ENCODE measurements at regions not wholly inside any gene's neighbourhood (a gene's known extent, or its start where the extent isn't known, plus 50 kb on each side); places are given as distances from the start of the nearest gene placed in this dataset.
"Not testable (repeated sequence)": the region's sequence is repeated elsewhere in the genome, so short reads cannot be mapped to it uniquely, and the experiment has no call there.

- DNase-seq (ENCODE audit: low read depth): no peak
Observed at GRCh38 chrY:7728935-7729317, 817.4 kb upstream of the AMELY start.

DNA sequence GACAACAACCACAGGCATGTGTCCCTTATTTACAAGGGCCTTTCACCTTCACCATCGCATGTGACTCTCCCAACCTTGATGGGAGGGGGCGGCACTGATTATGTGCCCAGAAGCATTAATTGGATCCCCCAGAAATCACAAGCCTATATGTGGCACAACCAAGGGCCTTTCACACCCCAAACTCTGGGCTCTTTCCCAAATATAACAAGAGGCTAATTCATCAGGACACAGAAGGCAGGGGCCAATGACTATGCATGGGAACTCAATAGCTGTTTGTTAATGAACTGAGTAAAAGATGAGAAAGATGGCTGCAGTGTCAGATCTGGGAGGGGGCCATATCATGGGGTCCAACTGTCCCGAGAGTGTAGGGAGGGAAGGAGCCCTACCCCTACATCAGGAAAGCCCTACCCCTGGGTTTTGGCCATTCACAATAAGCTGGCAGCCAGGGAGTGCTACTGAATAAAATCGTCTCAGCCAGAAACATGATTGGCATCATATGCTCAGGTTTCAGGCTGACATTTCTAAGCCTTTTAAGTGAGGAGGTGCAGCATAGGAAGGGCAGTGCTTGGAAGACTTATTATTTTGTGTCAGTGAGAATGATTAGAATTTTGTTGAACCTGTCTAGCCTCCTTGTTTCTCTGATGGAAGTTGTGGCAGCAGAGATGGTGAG is 814.4 kb upstream of the AMELY start:
- no peak for DNase-seq (ENCODE audit: low read depth)

DNA sequence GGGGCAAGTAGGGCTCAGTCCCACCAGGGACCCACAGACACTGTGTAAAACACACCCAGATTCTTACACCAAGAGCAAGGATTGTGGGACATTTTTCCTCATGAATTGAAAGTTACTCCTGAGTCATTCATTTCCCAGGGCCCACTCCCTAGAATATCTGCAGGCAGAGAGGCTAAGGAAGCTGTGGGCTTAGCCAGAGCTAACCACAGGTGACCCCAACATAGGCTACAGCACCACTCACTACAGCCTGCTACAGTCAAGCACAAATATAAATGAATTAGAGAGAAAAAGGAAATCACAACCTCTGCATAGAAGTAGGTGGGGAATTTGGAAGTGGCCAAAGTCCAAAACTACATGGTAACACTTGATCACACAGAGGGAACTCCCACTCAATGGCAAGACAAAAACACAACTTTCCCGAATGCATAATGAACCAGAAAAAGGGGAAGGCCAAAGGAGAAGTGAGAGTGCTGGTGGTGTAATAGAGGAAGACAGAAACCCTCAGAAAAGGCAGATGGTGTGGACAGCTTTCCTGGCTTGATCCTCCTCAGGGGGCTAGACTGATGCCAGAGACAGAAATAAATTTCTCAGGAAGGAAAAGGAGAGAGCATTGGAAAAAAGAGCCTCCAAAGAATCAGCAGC is 812.6 kb upstream of the AMELY start:
- no peak for DNase-seq (ENCODE audit: low read depth)

DNA sequence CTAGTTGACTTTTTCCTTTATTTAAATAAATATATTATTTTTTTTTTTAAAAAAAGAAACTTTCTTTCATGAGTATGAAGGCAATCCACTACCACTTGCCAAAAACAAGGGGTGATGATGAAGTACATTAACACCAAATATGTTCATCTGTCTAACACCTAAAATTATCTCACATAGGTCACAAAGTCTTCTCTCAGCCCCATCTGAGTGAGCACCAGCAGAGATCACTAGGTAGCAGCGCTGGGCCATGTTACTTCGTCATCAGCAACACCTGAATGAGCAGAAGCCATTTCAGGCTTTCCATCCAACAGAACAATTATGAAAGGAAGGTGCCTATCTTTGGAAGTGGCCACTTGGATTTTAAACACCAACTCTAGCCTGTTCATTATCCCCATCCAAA is 811.6 kb upstream of the AMELY start:
- DNase-seq (ENCODE audit: low read depth): no peak

DNA sequence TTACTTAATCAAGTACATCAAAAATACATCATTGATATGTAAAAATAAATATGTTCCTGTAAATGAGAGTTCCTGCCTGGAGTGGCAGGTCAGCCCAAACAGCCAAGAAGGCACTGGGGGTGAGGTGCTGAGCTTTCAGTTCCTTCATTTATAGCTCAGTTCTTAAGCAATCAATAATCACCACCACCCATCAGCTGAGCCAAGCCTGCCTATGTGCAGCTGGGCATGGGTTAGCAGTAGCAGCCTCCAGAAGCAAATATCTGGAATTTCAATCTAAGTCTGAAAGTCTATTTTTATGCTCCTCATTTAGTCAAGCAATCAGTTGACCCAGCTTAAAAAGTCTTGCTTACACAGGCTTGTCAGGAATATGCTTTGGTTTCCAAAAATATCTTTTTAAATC is 811.0 kb upstream of the AMELY start:
- no peak for DNase-seq (ENCODE audit: low read depth)

DNA sequence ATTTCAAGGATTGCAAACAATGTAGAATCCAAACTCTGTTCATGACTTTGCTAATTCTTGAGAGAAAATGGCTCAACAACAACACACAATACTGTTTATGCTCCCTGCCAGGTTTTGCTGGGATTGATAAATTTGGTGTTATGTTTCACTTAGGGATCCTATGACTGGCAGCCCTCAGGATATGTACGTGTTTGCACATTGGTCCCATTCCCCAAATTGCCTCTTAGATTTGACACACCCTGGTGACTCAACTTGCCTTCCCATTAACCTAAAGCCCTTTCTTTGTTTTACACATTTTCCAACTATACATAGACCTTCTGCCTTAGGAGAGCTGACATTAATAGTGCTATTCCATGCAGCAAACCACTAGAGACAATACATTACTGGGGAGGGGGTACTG is 809.4 kb upstream of the AMELY start:
- no peak for DNase-seq (ENCODE audit: low read depth)

- DNase-seq (ENCODE audit: low read depth): peak; percentile 83
Observed at GRCh38 chrY:7719271-7719670, 807.7 kb upstream of the AMELY start.

DNA sequence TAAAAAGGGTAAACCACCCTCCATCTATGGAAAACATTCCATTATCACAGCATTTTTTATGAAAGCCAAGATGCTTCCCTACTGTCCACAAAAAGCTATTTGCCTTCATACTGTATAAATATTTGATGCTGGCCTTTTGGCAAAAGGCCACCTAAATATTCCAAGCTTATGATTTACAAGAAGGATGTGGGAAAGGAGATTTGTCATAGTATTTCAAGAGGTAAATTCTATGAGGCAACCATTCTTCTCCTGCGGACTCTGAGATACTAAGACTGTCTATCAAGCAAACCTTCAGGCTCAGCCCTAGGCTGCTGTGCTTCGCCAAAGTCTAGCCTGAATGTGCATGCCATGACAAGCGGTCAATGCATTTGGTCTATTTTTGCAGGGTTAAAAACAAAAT is 807.1 kb upstream of the AMELY start:
- DNase-seq (ENCODE audit: low read depth): peak; percentile 58

- DNase-seq (ENCODE audit: low read depth): no peak
Observed at GRCh38 chrY:7718126-7718525, 806.6 kb upstream of the AMELY start.

GRCh38 chrY:7714426-7714825 is 802.9 kb upstream of the AMELY start:
- peak; percentile 64 for DNase-seq (ENCODE audit: low read depth)

GRCh38 chrY:7713738-7714137 is 802.2 kb upstream of the AMELY start:
- not testable (repeated sequence) for DNase-seq (ENCODE audit: low read depth)

DNA sequence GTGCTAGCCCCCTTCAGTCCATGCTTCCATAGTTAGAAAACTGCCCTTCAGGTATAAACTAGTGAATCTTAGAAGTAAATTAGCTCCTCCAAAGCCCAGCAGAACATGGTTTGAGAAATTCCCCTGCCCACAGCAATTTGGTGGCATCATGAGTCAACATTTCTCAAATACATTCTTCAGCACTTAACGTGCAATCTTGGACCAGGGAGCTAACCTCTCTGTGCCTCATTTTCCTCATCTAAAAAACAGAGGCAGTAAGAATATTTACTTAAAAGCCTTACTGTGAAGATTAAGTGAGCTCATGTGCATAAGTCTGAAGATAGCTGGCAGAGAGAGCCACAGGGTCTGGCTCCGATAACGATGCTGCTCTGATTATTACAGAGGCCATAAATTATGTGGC is 800.7 kb upstream of the AMELY start:
- peak; percentile 69 for DNase-seq (ENCODE audit: low read depth)

GRCh38 chrY:7703578-7704140 is 792.1 kb upstream of the AMELY start:
- peak; percentile 53 for DNase-seq (ENCODE audit: low read depth)

GRCh38 chrY:7702481-7702880 is 790.9 kb upstream of the AMELY start:
- no peak for DNase-seq (ENCODE audit: low read depth)

- peak; percentile 71 for DNase-seq (ENCODE audit: low read depth)
Observed at GRCh38 chrY:7701676-7702075, 790.1 kb upstream of the AMELY start.

- DNase-seq (ENCODE audit: low read depth): peak; percentile 52
Observed at GRCh38 chrY:7697506-7697905, 786.0 kb upstream of the AMELY start.

DNA sequence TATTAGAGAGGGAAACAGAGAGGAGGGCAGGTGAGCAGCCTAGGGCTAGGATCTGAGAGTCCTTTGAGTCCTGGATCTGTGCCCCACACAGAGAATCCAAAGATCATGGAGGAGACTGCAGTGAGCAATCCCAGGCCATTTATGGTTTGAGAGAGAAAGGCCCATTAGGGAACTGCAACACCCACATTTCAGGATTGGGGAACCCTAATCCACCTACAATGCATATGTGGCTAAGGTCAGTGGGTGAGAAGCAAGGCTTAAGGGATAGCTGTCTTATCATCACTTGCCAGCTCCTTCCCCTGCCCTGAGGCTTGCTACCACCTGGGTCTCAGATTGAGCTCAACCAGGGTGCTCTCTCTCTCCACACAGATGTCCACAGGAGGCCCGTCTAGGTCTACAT is 781.1 kb upstream of the AMELY start:
- no peak for DNase-seq (ENCODE audit: low read depth)

DNA sequence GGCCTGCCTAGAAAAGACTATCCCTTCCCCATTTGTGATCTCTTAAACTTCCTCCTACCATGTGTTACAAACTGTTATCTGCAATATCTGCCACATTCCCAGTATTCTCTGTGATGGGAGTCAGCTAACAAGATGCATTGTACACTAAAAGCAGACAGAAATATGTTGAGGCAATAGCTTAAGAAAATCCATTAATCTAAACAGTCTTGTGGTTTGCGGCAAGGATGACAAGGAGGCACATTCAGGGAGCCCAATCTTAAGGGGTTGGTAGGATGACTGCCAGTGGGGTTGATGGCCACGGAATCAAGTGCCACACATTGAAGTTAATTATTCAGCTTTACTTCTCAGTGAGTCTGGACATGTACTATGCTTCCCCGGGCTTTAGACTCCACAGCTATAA is 775.5 kb upstream of the AMELY start:
- DNase-seq (ENCODE audit: low read depth): no peak

GRCh38 chrY:7684546-7684945 is 773.0 kb upstream of the AMELY start:
- DNase-seq (ENCODE audit: low read depth): no peak

GRCh38 chrY:7682386-7682785 is 770.8 kb upstream of the AMELY start:
- DNase-seq (ENCODE audit: low read depth): peak; percentile 50

DNA sequence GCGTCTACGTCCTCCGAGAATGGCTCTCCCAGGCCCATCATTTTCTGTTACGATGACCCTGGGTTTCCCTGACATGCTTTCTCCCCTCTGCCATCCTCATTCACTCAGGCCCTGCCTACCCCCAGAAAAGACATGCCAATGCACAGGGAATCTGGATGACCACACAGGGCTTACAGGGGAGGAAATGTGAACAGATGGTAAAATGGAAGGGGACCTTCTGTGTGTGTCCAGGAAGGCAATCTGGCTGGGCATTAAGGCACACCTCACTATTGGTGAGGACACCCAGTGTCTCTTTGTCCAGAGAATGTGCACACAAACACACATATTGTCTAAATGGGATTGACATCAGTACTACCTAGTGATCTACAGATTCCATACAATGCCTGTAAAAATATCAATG is 769.9 kb upstream of the AMELY start:
- DNase-seq (ENCODE audit: low read depth): no peak

DNA sequence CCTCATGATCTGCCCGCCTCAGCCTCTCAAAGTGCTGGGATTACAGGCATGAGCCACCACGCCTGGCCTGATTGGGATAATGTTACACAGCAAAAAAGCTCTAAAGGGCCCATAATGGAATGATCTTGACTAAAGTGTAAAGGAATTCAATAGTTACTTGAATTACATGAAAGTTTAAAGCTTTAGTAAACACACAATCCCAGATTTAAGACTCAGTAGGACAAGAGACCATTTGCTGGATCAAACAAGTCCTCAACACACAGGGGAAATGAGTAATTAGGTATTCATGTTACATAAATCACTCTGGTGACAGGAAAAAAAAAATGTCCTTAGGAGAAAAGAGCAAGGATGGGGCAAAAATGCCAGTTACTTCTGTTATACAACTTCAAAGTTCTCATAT is 762.9 kb upstream of the AMELY start:
- peak; percentile 82 for DNase-seq (ENCODE audit: low read depth)

DNA sequence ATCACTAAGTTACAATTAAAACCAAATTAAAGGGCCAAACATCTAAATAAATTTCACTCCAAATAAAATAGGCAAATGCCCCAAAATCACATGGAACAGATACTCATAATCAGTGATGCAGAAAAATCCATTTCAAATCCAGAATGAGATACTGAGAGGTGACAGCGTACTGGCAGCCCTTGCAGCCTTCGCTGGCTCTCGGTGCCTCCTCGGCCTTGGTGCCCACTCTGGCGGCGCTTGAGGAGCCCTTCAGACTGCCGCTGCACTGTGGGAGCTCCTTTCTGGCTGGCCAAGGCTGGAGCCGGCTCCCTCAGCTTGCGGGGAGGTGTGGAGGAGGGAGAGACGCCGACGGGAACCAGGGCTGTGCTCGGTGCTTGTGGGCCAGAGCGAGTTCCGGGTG is 761.2 kb upstream of the AMELY start:
- no peak for DNase-seq (ENCODE audit: low read depth)
